ENCODE measurements at regions not wholly inside any gene's neighbourhood (a gene's known extent, or its start where the extent isn't known, plus 50 kb on each side); places are given as distances from the start of the nearest gene placed in this dataset.

DNA sequence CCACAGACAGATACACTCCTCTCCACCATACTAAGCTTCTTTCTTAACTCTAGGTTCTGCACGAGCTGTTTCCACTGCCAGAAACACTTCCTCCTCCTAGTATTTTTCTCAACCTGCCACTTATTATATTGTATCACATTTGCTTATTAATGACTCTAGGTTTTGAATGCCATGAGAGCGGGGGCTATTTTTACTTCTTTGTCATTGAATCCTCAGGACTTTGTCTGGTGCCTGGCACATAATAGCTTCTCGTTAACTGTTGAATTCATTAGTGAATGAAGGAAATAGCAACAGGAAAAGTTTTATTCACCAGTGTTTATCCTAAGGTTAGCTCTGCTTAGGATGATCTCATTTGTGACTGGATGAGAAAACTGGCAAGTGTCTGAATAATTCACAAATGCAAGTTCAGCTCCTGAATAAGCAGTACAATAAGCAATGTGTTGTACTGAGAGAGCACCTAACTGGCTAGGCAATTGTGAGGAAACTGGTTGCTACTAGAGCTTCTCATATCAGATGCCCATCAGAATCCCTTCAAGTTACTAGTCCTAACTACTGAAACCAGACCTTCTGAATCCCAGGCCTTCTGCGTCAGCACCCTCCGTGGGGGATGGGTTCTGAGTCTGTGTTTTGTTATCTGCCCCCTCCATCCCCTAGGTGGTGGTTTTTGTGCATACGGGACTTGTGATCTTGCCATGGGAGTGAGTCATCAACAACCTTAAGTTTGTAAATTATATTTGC, 92.7 kb downstream of the LSMEM1 start:
- WGBS (ENCODE audit: insufficient coverage, low coverage, missing lambda C conversion rate): 11% methylated on average over 6 of the region's 6 CpGs
- CTCF ChIA-PET (ENCODE audit: low intra/inter-chr PET ratio): no interaction called here
- BruUV-seq (replicated peaks): no TSS peak
- in situ Hi-C loops (cut with MboI) (no loop called here), intact Hi-C loops (cut with micrococcal nuclease) (loop anchor here (2.0 kb wide), 1 partner anchor 217 kb away; the partner anchor contains the start of gene TMEM168)
- Histone ChIP-seq H3K9ac (ENCODE audit: insufficient read depth in 1 of 2, low read depth in 2 of 2, low read length in 2 of 2) (no peak overlapping the region), H3K79me2 (ENCODE audit: control insufficient read depth, insufficient read depth, low read length) (no peaks in the 10 kb centered on the region), H3K9me3 (replicated peaks; ENCODE audit: control insufficient read depth, insufficient read depth, low read depth, low read length) (no peaks in the 10 kb centered on the region; the same call in none of the 2 replicates), H3K4me3 (no peak overlapping the region), H3K4me1 (replicated peaks in 1 of 2; ENCODE audit: control insufficient read depth in 2 of 2, insufficient read depth in 2 of 2, low read length in 2 of 2) (peaks cover 4 to 29% of the 10 kb centered on the region in 2 experiments; a peak in 4 of 5 replicates), H2AFZ (ENCODE audit: low read depth, low read length) (no peak overlapping the region), H3K4me2 (ENCODE audit: insufficient read depth, low read length) (peak overlapping the region; percentile 37; the same call in 1 of the 2 replicates), H3K27ac (ENCODE audit: extremely low read depth, low read depth, low read length) (peak overlapping the region; percentile 5; the same call in 2 of the 3 replicates), H4K20me1 (replicated peaks; ENCODE audit: control insufficient read depth, insufficient read depth, low read length) (no peaks in the 10 kb centered on the region), H3K36me3 (ENCODE audit: control insufficient read depth, insufficient read depth, low read length) (no peaks in the 10 kb centered on the region), H3K9me1 (ENCODE audit: control insufficient read depth, insufficient read depth, low read length) (no peaks in the 10 kb centered on the region), H3K27me3 (ENCODE audit: control insufficient read depth in 2 of 2, insufficient read depth in 2 of 2, low read length in 2 of 2) (no peaks in the 10 kb centered on the region)
- DNase-seq (ENCODE audit: extremely low read depth in 1 of 4, low spot score in 3 of 4) (peak; percentile 84 to 95 (median 93)), ATAC-seq (peak; percentile 92), FAIRE-seq (peak; percentile 98)
- POLR2A ChIA-PET: interaction anchor here (1.2 kb wide), 1 partner anchor 12 kb away, joined by 4 read pairs; no protein-coding TSS in a partner anchor
- TF ChIP-seq ZFP30 (CRISPR knock-in tag; IDR thresholded peaks at IDR 0.05; ENCODE audit: borderline replicate concordance) (no peak), NFXL1 (CRISPR knock-in tag; IDR thresholded peaks at IDR 0.05) (no peak), ZNF354B (CRISPR knock-in tag; IDR thresholded peaks at IDR 0.05) (no peak), ILF3 (IDR thresholded peaks at IDR 0.05; ENCODE audit: borderline replicate concordance) (no peak), FOXJ3 (CRISPR knock-in tag; IDR thresholded peaks at IDR 0.05) (no peak), SRSF7 (optimal IDR thresholded peaks at IDR 0.05; ENCODE audit: low read depth, low read length) (no peak), TAF9B (IDR thresholded peaks at IDR 0.05; ENCODE audit: partially characterized antibody) (no peak), ZNF699 (CRISPR knock-in tag; IDR thresholded peaks at IDR 0.05; ENCODE audit: insufficient replicate concordance) (no peak), HCFC1 (IDR thresholded peaks at IDR 0.05; ENCODE audit: low read depth, low read length) (no peak), THRAP3 (IDR thresholded peaks at IDR 0.05; ENCODE audit: borderline replicate concordance) (no peak), NCOA2 (IDR thresholded peaks at IDR 0.05; ENCODE audit: partially characterized antibody in 2 of 2) (peak; percentile 39 to 53)
- TF ChIP-seq, protein P1, sequence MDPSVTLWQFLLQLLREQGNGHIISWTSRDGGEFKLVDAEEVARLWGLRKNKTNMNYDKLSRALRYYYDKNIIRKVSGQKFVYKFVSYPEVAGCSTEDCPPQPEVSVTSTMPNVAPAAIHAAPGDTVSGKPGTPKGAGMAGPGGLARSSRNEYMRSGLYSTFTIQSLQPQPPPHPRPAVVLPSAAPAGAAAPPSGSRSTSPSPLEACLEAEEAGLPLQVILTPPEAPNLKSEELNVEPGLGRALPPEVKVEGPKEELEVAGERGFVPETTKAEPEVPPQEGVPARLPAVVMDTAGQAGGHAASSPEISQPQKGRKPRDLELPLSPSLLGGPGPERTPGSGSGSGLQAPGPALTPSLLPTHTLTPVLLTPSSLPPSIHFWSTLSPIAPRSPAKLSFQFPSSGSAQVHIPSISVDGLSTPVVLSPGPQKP (CRISPR knock-in tag; IDR thresholded peaks at IDR 0.05): no peak
- TF ChIP-seq, protein P2, sequence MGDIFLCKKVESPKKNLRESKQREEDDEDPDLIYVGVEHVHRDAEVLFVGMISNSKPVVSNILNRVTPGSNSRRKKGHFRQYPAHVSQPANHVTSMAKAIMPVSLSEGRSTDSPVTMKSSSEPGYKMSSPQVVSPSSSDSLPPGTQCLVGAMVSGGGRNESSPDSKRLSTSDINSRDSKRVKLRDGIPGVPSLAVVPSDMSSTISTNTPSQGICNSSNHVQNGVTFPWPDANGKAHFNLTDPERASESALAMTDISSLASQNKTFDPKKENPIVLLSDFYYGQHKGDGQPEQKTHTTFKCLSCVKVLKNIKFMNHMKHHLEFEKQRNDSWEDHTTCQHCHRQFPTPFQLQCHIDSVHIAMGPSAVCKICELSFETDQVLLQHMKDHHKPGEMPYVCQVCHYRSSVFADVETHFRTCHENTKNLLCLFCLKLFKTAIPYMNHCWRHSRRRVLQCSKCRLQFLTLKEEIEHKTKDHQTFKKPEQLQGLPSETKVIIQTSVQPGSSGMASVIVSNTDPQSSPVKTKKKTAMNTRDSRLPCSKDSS (IDR thresholded peaks at IDR 0.05; ENCODE audit: low read depth, partially characterized antibody): no peak
- TF ChIP-seq, protein P3, sequence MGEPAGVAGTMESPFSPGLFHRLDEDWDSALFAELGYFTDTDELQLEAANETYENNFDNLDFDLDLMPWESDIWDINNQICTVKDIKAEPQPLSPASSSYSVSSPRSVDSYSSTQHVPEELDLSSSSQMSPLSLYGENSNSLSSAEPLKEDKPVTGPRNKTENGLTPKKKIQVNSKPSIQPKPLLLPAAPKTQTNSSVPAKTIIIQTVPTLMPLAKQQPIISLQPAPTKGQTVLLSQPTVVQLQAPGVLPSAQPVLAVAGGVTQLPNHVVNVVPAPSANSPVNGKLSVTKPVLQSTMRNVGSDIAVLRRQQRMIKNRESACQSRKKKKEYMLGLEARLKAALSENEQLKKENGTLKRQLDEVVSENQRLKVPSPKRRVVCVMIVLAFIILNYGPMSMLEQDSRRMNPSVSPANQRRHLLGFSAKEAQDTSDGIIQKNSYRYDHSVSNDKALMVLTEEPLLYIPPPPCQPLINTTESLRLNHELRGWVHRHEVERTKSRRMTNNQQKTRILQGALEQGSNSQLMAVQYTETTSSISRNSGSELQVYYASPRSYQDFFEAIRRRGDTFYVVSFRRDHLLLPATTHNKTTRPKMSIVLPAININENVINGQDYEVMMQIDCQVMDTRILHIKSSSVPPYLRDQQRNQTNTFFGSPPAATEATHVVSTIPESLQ (CRISPR knock-in tag; IDR thresholded peaks at IDR 0.05): no peak
- TF ChIP-seq, protein P4, sequence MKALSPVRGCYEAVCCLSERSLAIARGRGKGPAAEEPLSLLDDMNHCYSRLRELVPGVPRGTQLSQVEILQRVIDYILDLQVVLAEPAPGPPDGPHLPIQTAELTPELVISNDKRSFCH (CRISPR knock-in tag; IDR thresholded peaks at IDR 0.05): no peak
- TF ChIP-seq, protein P4 (tag; IDR thresholded peaks at IDR 0.05): peak; percentile 54; the same call in 1 of the 2 replicates
